OCI-LY1 (cell line): ENCODE measurements at regions not wholly inside any gene's neighbourhood (a gene's known extent, or its start where the extent isn't known, plus 50 kb on each side); places are given as distances from the start of the nearest gene placed in this dataset.

ENCODE experiments used
- H2AFZ ChIP-seq: fragments of 200-600 bp; sonication (generic), shearing (Covaris generic); 2 replicates; pipeline ENCODE4 v1.6.0; 2014; ENCODE audit warnings: antibody characterized with exemption, mild to moderate bottlenecking, low read length
- H3F3A ChIP-seq: fragments of 200-600 bp; sonication (generic), shearing (Covaris generic); 2 replicates; pipeline ENCODE4 v1.6.0; 2014; ENCODE audit warnings: mild to moderate bottlenecking, antibody characterized with exemption, low read length, moderate library complexity; ENCODE audit not compliant: insufficient read depth
- H3K27ac ChIP-seq: fragments of 200-600 bp; sonication (generic); 2 replicates; pipeline ENCODE4 v1.5.1; 2014; ENCODE audit warnings: low read length, mixed run types, mild to moderate bottlenecking, low read depth; ENCODE audit not compliant: poor library complexity, severe bottlenecking
- H3K27me3 ChIP-seq: fragments of 200-600 bp; sonication (generic); 2 replicates; pipeline ENCODE4 v1.6.0; 2014; ENCODE audit warnings: antibody characterized with exemption, mild to moderate bottlenecking, low read length, moderate library complexity; ENCODE audit not compliant: insufficient read depth
- H3K36me3 ChIP-seq: fragments of 200-600 bp; sonication (generic); 2 replicates; pipeline ENCODE4 v1.6.1; 2014; ENCODE audit warnings: mild to moderate bottlenecking, antibody characterized with exemption, low read length, moderate library complexity, mixed read lengths; ENCODE audit not compliant: insufficient read depth
- H3K4me1 ChIP-seq: fragments of 200-600 bp; sonication (generic); 2 replicates; pipeline ENCODE4 v1.5.1; 2014; ENCODE audit warnings: mild to moderate bottlenecking, low read length, moderate library complexity; ENCODE audit not compliant: insufficient read depth, severe bottlenecking
- H3K4me2 ChIP-seq: fragments of 200-600 bp; sonication (generic), shearing (Covaris generic); 2 replicates; pipeline ENCODE4 v1.6.1; 2014; ENCODE audit warnings: low read length
- H3K4me3 ChIP-seq: fragments of 200-600 bp; sonication (generic); 2 replicates; pipeline ENCODE4 v1.5.1; 2014; ENCODE audit warnings: low read length, low read depth, mild to moderate bottlenecking, mixed read lengths; ENCODE audit not compliant: poor library complexity, severe bottlenecking
- H3K79me2 ChIP-seq: fragments of 200-600 bp; shearing (Covaris generic); 2 replicates; pipeline ENCODE4 v1.6.1; 2016; ENCODE audit warnings: mixed run types, low read length, mixed read lengths; ENCODE audit not compliant: insufficient read depth
- H3K9ac ChIP-seq: fragments of 200-600 bp; sonication (generic), shearing (Covaris generic); 2 replicates; pipeline ENCODE4 v1.6.1; 2014; ENCODE audit warnings: mild to moderate bottlenecking, low read length, mixed read lengths
- H3K9me2 ChIP-seq: fragments of 200-600 bp; sonication (generic), shearing (Covaris generic); 2 replicates; pipeline ENCODE4 v1.6.1; 2014; ENCODE audit warnings: low read depth, mild to moderate bottlenecking, low read length, mixed read lengths
- H3K9me3 ChIP-seq: fragments of 200-600 bp; shearing (Covaris generic); 2 replicates; pipeline ENCODE4 v1.6.1; 2014; ENCODE audit warnings: low read length, mixed read lengths
- H4K20me1 ChIP-seq: fragments of 200-600 bp; sonication (generic), shearing (Covaris generic); 2 replicates; pipeline ENCODE4 v1.6.0; 2016; ENCODE audit warnings: mild to moderate bottlenecking, low read length; ENCODE audit not compliant: insufficient read depth
- CTCF ChIP-seq: fragments of 200-600 bp; sonication (generic), shearing (Covaris generic); IDR thresholded peaks from 2 replicates; pipeline ENCODE4 v1.5.1; 2017; ENCODE audit warnings: mild to moderate bottlenecking, antibody characterized with exemption, low read length, moderate library complexity, mixed read lengths
- EZH2 ChIP-seq: fragments of 200-600 bp; sonication (generic), shearing (Covaris generic); IDR thresholded peaks from 2 replicates; pipeline ENCODE4 v1.8.0; 2017; ENCODE audit warnings: borderline replicate concordance, mixed run types, mild to moderate bottlenecking, antibody characterized with exemption, low read length, moderate library complexity, mixed read lengths

DNA sequence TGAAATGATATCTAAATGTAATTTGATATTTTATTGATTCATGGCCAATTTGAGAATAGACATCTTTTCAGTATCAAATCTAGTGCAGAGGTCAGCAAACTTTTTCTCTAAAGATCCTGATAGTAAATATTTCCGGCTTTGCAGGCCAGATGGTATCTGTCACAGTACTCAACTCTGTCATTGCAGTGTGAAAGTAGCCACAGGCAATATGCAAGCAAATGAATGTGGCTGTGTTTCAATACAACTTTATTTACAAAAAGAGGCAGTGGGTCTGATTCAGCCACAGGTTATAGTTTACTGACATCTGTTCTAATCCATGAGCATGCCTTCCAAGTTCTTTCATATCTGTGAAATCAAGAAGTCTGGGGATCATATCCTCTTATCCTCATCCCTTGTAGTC, 221.2 kb downstream of the PRDM2 start:
- H3K79me2 ChIP-seq = no peaks in the 10 kb centered on the region
- H3K9me3 ChIP-seq = no peaks in the 10 kb centered on the region
- H2AFZ ChIP-seq = no peak overlapping the region
- TF ChIP-seq CTCF (no peak), EZH2 (no peak)
- H3K9ac ChIP-seq = no peak overlapping the region
- no peak overlapping the region for H3K4me3 ChIP-seq
- no peaks in the 10 kb centered on the region for H3K36me3 ChIP-seq
- H3K9me2 ChIP-seq = no peaks in the 10 kb centered on the region
- no peaks in the 10 kb centered on the region for H3K27me3 ChIP-seq
- no peaks in the 10 kb centered on the region for H3K4me1 ChIP-seq
- no peak overlapping the region for H3K27ac ChIP-seq
- H3K4me2 ChIP-seq = no peak overlapping the region
- no peaks in the 10 kb centered on the region for H3F3A ChIP-seq
- H4K20me1 ChIP-seq = no peaks in the 10 kb centered on the region

- Histone ChIP-seq H2AFZ (no peak overlapping the region), H3K4me2 (no peak overlapping the region), H3K36me3 (no peaks in the 10 kb centered on the region), H3K79me2 (no peaks in the 10 kb centered on the region), H3F3A (no peaks in the 10 kb centered on the region), H3K9me3 (no peaks in the 10 kb centered on the region), H3K27ac (no peak overlapping the region), H3K4me1 (no peaks in the 10 kb centered on the region), H3K9me2 (no peaks in the 10 kb centered on the region), H4K20me1 (no peaks in the 10 kb centered on the region), H3K27me3 (no peaks in the 10 kb centered on the region), H3K4me3 (no peak overlapping the region), H3K9ac (no peak overlapping the region)
- no peak for TF ChIP-seq EZH2
- TF ChIP-seq CTCF = no peak
These were observed 222.6 kb downstream of the PRDM2 start for GRCh38 chr1:13922466-13923110.

GRCh38 chr1:13926556-13926955, 226.6 kb downstream of the PRDM2 start:
- TF ChIP-seq EZH2 (no peak), CTCF (no peak)
- no peak overlapping the region for H2AFZ ChIP-seq
- H3K27ac ChIP-seq = no peak overlapping the region
- no peaks in the 10 kb centered on the region for H3F3A ChIP-seq
- no peak overlapping the region for H3K4me3 ChIP-seq
- H3K4me2 ChIP-seq = no peak overlapping the region
- H3K4me1 ChIP-seq = no peaks in the 10 kb centered on the region
- no peaks in the 10 kb centered on the region for H3K9me2 ChIP-seq
- no peaks in the 10 kb centered on the region for H3K27me3 ChIP-seq
- H3K9me3 ChIP-seq = no peaks in the 10 kb centered on the region
- no peaks in the 10 kb centered on the region for H3K36me3 ChIP-seq
- H3K9ac ChIP-seq = no peak overlapping the region
- no peaks in the 10 kb centered on the region for H3K79me2 ChIP-seq
- H4K20me1 ChIP-seq = no peaks in the 10 kb centered on the region
